A673 (cell line): ENCODE measurements at regions not wholly inside any gene's neighbourhood (a gene's known extent, or its start where the extent isn't known, plus 50 kb on each side); places are given as distances from the start of the nearest gene placed in this dataset.

ENCODE experiments used
- CTCF ChIP-seq: fragments of 300-800, 200-600 bp; sonication (generic); conservative IDR thresholded peaks from 2 replicates; pipeline ENCODE4 v1.5.1; 2017; ENCODE audit warnings: low read depth, mild to moderate bottlenecking, antibody characterized with exemption, low read length, moderate library complexity, mixed read lengths
- EZH2 ChIP-seq: fragments of 200-600 bp; sonication (generic); IDR thresholded peaks from 2 replicates; pipeline ENCODE4 v1.6.1; 2017; ENCODE audit warnings: borderline replicate concordance, low read depth, mild to moderate bottlenecking, mixed read lengths, antibody characterized with exemption, low read length; ENCODE audit not compliant: poor library complexity, severe bottlenecking

- TF ChIP-seq CTCF (no peak), EZH2 (no peak)
Measured at GRCh38 chr2:120890566-120891360, 155.1 kb downstream of the GLI2 start.
